CD4-positive, alpha-beta T cell treated with Interleukin-17A for 1 hour (primary cell): ENCODE measurements at regions not wholly inside any gene's neighbourhood (a gene's known extent, or its start where the extent isn't known, plus 50 kb on each side); places are given as distances from the start of the nearest gene placed in this dataset.

Experiments
- DNase-seq: peaks from one replicate; pipeline ENCODE4 v3.0.0-alpha.2; 2020

DNA sequence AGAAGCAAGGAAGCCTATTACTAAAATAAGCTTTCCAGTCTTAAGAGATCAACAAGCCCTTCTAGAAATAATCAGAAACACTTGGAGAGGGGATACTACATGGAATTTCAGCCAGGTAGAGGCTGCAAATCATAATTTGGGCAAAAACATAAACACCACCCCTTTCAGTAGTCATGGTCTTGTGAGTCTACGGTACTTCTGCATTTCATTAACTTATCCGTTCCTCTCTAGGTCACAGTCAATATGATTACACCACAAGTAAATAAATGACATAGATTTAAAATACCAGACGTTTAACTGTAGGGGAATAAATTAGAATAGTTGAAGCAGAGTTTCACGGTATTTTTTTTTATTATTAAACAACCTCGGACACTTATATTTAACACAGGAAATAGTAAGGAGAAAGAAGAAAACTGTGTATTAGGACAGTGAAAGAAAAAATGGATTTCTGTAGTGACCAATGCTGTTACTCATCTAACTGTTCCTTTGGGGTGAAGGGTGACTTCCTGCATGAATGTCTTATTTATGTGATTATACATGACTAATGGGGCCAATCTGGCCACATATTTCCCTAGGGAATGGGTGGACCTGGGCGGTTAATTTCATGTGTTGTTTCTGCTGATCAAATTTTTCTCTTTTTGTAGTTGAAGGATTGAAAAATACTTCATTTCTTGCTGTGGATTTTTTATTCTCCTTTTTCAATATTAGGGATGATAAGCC lies 456.6 kb upstream of the UBE2E3 start:
- DNase-seq, result no peak

DNA sequence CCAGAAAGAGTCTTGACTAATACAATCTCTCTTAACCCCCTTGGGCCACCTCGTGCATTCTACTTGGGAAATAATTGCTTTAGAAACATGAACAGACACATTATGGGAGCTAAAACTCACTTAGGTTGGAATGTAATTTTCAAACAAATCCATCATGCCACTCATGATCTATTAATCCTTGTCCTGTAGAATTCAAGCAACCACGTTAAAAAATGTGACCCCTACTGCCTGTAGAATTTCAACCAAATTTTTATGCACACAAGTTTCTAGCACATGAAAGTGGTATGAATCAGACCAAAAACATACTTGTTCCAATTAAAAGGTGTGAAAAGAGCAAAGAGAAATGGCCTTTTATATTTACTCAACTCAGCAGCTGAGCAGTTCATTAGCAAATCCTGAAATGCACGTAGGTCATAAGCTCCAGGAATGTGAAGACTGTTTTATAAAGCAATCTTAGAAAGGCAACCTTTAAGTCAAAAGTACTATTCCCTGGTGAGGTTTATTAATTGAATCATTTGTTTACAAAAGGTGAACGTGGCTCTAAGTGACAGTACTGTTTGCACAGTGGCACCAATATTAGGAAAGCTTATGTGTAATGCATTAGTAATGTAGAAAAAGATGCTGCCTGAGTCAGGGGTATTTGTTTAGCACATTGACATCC lies 459.4 kb upstream of the UBE2E3 start:
- DNase-seq, result no peak

DNA sequence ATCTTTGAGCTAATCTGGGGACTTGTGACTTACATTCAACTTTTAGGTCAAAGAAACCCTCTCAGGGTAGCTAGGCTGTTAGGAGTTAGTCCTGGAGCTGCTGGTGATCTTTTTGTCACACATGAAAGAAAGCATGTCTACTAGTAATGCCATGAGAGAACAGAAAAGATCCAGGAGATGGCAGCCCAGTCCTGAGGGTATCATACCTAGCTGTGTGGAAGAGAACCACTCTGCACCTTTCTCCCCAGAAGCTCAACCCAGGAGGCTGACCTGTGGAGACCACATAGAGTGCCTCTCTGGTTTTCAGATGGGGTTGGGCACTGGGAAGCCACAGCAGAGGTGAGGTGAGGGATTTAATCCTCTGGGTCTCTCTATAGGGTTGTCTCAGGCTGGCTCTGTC lies 460.2 kb upstream of the UBE2E3 start:
- DNase-seq, result no peak

DNA sequence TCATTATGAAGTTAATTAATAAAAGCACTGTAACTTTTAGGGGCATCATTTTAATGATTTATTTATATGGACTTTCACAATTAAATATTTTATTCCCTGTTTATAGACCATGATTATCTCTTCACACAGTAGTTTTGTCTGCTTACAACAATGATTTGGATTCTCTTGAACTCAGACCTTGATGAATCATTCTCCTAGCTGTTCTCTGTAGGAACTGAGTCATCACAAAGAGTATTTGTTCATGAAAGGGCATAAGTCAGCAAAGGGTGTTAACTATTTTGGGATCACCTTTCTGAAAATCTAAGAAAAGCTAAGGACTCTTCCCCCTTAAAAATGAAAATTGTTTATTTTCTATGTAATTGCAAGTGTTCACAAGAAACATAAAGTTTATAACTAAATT lies 461.1 kb upstream of the UBE2E3 start:
- DNase-seq, result no peak

DNA sequence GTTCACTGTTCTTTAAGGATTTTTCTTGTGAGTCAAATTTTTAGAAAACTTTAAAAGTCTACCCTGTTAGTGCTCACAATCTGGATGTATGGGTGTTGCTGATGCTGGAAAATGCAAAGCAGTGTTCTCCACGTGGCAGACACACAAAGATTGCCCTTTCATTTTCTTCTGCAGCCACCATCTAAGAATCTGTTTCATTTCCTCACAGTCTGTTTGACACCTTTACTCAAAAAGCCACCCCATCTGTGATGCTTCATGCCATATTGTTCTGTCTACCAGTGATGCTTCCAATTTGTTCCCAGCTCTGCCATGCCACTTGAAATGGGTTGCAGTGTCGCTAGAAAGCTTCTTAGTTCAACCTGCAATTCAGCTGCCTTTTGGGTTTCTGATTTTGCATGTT lies 464.2 kb upstream of the UBE2E3 start:
- no peak for DNase-seq

DNA sequence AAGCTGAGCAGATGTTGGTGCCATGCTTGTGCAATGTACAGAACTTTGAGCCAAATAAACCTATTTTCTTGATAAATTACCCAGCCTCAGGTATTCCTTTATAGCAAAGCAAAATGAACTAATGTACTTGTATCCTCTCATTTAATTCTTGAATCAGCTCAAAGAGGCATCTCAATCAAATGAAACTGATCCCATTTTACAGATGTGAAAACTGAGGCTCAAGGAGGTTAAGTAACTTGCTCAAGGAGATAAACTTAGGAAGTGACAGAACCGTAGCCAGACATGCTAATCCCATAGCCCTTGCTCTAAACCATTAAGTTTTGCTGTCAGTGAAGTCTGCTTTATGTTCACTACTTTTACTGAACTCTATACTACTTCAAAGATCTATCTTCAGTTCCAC lies 467.0 kb upstream of the UBE2E3 start:
- DNase-seq, result no peak

DNA sequence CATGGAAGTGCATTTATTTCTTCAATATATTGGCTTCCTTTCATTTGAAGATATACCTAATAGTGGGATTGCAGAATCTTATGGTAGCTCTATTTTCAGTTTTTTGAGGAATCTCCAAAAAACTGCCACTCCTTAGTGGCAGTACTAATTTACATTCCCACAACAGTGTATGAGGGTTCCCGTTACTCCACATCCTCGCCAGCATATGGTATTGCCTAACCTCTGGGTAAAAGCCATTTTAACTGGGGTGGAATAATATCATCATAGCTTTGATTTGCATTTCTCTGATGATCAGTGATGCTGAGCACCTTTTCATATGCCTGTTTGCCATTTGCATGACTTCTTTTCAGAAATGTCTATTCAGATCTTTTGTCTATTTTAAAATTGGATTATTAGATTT lies 471.9 kb upstream of the UBE2E3 start:
- no peak for DNase-seq

DNA sequence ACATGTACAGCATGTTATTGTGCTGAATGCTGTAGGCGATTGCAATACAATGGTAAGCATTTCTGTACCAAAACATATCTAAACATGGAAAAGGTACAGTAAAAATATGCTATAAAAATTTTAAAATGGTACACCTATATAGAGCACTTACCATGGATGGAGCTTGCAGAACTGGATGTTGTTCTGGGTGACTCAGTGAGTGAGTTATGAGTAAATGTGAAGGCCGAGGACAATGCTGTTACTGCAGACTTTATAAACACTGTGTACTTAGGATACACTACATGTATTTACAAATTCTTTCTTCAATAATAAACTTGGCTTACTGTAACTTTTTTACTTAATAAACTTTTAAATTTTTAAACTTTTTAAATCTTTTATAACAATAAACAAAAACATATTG lies 473.4 kb upstream of the UBE2E3 start:
- DNase-seq, result no peak

DNA sequence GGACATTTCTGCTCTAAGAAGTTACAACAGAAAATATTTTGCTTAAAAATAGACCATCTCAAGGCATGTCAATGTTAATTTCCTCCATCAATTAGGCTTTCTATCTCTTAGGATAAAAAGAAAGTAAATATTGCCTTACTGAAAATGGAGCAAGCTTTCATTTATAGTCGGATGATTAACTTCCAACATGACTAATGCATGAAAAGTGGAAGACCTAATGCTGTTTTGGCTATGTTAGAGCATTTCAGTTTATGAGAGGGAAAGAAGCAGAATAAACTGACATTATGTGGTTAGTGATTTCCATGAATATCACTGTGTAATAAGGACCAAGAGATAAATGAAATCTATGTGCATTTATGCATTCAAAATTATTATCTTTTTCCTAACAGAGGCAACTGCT lies 475.2 kb upstream of the UBE2E3 start:
- no peak for DNase-seq

DNA sequence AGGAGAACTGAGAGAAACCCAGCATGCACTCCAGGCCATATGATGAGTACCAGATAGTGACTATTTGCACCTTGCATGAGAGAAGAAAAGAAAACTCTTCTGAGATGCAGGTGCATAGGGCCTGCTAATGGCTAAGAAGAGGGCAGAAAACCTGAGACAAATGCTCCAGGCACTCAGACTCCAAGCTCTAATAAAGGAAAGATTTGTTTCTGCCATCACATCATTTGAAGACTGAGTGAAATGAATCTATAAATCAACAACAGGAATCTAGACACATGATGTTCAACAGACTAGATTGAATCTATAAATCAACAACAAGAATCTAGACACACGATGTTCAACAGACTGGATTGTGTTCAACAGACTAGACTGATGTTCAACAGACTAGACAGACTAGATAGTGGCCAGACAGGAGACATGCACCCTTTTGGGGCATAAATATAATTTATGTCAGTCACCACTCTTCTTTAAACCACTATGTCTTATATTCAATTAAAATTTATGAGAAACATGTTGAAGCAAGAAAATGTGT lies 482.7 kb upstream of the UBE2E3 start:
- DNase-seq, result no peak

DNA sequence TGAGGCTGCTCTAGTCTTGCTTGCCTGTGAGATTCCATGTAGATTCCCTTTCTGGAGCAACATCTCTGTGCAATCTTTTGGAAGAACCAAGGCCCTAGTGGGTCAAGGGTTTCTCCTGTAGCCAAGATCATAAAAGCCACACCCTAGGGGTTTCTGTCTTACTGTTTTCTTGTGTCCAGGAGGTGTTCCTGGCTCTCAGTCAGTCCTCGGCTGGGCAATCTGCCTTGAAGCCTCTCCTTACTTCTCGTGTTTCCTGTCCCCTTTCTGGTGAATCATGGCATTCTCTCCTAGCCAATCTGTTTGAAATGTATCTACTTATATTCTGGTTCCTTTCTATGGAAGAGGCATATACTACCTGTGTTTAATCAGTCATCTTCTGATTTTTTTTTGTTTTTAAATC lies 484.8 kb upstream of the UBE2E3 start:
- no peak for DNase-seq

DNA sequence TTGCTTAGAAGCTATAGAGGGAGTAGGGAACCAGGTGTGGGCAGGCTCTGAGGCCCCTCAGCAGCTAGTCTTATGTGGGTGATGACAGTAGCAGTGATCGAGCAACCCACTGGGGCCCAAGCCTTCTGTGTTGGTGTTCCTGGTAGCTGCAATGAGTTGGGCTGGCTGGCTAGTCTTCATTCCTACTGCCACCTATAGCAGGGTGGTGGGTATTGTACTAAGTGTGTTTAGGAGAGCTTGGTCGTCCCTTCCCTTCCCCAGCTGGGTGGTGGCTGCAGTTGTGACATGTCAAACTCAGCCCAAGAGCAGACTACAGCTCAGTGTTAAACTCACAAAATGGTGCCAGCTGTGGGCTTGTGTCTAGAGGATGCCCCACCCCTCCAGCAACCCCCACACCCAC lies 486.1 kb upstream of the UBE2E3 start:
- DNase-seq, result no peak

DNA sequence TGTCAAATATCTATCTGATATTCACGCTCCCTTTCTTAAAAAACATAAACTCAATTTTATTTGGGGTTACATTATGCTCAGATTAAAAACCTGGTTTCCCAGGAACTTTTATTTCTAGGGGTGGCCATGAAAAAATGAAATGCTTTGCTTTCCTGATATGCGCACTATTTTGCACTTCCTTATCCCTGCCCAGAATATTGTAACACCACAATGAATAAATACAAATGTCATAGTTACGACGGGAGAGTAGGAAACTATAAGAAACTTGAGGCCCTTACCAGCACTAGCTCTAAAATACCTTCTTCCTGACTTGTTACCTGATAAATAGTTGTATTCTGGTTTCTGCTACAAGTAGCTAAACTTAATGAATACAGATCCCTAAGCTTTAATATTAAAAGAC lies 475.6 kb upstream of the CWC22 start:
- DNase-seq, result no peak

DNA sequence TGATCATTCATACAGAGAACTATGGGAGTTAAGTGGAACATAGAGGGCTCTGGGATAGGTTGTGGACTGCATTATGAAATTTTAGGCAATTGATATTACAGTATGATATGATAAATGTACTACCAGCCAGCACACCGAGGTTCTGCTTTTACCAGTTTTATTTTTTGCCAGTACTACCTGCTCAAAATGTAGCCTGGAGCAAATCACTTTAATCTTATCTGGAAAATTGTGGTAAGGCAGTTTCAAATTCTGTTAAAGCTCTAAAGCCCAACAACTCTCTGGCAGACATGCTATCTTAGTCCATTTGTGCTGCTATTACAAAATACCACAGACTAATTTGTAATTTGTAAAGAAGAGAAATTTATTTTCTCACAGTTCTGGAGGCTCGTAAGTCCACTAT lies 474.9 kb upstream of the CWC22 start:
- DNase-seq, result no peak

DNA sequence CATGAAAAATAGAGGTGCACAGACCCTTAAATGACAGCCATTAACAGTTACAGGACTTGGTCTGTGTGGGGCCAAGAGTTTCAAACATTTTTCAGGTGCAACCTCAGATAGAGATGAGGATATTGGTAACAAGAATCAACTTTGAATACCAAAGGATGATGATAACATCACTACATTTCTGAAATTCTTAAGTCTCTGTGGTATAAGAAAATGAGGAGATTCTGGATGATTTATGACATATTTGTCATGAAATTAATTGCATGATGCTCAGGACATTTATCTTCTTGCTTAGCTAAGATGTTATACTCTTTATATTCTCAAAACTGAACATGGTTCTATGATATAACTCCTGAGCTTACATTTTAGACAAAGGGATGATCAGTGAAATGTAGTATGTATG lies 471.8 kb upstream of the CWC22 start:
- no peak for DNase-seq

DNA sequence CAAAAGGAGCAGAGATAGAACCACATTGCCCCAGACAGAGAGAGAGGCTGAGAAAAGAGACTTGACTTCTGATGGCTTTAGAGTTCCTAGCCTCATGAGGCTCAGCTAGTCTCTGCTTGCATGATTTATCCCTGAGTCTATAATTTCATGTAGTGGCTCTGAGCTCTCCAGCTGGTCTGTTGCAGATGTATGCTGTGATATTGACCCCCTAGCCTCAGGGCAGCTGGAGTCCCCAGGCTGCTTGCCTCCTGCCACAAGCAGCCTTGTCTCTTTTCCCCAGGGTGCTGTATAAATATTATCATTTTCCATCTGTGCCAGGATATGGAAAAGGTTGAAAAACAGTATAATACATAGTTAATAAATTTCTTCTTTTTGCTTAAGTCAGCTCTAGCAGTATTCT lies 467.6 kb upstream of the CWC22 start:
- no peak for DNase-seq

DNA sequence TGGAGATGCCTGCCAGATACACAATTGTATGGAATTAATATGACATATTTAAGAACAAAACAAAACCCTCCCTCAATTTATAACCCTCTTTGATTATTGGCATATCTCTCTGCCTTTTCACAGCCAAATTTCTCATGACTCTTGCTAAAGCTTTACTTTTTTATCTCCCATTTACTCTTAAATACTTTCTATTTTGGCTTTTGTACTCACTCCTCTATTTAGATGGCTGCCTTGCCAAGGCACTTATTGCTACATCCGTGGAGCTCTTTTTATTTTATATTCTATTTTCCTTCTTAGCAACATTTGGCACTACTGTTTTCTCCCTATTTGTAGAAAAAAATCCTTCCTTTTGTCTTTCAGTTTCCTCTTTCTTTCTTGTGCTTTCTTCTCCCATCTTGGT lies 466.4 kb upstream of the CWC22 start:
- no peak for DNase-seq

DNA sequence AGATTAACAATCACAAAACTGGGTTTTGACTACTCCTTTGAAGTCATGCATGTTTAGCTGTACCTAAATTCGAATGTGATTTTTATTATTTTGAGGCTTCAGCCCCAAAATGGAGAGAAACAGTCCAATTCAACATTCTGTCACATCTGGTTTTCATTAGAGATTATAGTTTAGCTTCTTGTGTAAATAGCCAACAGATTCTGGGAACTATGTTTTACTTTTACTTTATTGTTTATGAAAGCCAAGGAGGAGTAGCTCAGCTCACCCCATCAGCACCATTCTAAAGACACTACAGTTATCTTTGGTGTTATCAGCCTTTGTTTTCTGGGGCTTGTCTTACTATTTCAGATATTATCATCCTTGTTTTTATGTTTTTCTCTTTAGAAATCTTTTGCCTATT lies 465.0 kb upstream of the CWC22 start:
- no peak for DNase-seq

DNA sequence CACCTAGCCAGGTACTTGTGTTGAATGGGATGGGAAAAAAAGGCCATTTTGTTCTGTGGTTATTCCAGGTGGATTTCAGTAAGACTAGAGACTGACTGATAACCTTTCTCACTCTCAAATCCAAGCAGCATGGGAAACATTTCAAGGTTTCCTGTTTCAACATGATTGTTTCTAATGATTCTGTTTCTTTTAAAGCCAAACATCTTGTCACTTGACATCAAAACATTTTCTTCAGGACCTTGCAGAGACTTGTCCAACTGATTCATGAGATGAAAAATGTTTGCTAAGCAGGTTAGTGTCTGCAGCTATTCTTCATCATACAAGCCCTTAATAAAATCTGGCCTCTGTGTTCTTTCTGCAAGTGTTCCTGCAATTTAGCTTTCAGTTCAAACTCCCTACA lies 456.5 kb upstream of the CWC22 start:
- no peak for DNase-seq

DNA sequence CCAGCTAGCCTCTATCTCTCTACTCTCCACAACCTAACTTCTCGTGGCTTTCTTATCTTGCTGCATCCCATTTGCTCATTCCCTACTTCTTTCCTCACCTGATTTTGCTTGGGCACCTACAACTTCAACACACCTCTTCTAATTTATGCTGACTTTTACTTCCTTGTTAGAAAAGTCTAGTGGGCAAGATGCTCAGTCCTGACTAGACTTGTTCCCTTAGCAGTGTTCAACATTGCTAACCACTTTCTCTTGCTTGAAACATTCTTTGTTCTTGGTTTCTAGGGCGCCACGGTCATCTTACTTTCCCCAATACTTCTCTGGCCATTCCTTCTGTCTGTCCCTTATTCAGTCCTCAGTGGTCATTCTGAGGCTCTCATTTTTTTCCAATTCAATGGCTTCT lies 454.7 kb upstream of the CWC22 start:
- DNase-seq, result no peak

DNA sequence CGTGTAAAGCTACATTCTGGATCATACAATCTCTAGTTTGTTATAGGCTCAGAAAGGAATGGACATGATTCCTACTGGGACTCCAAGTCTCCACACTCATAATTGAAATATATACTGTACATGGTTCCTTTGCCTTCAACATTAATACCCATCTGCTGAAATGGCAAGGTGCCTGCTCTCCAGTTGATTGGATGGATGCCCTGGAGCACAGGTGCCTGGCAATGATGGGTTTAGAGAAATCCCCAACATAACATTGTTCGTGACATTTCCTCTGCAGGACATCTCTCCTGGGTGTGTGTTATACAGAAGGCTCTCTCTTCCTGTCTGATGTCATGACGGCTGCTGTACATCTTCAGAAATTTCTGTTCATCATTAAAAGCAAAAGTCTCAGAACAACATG lies 449.7 kb upstream of the CWC22 start:
- no peak for DNase-seq

DNA sequence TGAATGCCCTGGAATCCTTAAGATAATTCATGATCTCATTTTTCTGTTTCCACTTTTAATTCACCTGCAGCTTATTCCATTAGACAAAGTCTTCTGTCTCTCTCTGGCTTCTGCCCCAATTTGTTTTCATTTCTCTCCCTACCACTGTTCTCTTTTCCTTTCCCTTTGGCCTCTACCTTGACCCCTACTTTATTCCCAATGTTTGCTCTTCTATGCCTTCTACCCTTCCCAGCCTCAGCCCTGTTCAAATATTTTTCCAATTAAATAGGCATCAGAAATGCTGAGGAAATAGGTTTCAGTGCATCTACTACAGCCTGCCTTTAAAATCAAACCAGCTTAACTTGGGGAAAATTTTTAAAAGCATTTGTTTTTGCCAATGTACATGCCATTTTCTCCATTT lies 443.7 kb upstream of the CWC22 start:
- DNase-seq, result no peak

DNA sequence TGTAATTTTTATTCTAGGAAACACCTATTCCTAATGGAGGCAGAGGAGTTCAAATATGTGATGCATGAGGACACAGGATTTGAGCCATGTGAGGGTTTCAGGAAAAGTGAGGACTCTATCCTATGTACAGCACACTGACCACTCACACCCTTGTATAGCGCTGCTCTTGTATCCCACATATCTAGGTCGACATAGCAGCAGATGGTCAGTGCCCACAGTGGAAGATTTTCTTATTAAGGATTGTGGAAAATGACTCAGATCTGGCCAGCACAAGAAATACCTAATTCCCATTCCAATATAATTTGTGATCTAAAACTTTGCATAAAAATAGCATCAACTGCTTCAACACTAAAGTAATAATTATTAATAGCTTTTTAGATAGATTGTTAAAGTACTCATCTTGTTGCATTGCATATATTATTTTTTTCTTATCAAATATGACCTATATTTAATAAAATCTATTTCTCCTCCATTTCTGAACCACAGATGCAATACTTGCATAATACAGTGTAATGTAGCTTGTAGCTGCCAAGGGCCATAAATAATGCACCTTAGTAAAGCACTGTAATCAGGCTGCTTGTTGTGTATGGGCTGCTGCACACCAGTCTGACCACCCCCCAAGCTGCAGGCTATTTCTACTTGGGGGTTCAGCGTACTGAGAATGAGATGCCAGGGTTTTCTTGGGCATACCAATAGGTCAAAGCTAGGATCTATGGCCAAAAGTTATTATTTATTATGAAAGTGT lies 442.2 kb upstream of the CWC22 start:
- no peak for DNase-seq

DNA sequence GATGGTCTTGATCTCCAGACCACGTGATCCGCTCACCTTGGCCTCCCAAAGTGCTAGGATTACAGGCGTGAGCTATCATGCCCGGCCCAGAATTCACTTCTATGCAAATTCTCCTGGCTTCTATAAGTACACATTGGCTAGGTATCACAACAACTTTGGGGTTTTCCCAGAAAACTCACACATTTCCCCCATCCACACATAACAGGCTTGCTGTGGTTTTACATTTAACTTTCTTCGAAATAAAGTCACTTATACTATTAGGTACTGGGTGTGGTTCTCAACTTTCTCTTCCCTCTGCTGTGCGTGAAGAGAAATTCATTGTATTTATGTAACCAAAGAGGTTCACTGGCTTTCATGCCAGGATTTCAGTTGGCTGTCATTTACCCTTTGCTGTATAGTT lies 439.4 kb upstream of the CWC22 start:
- no peak for DNase-seq
